Lung (tissue), 11 donors: ENCODE measurements at regions not wholly inside any gene's neighbourhood (a gene's known extent, or its start where the extent isn't known, plus 50 kb on each side); places are given as distances from the start of the nearest gene placed in this dataset.
A peak's percentile ranks its signal among the peaks of the same experiment; 100 is the strongest.
"Not testable (repeated sequence)": the region's sequence is repeated elsewhere in the genome, so short reads cannot be mapped to it uniquely, and the experiment has no call there.

Source experiments
- ATAC-seq: fragments of 200-7000 bp; cut with Tn5 transposase; one replicate; pipeline ENCODE4 v1.9.1; 2020; ENCODE audit warnings: moderate number of reproducible peaks; ENCODE audit not compliant: insufficient read depth, low FRiP score
- DNase-seq, 3 donors: peaks; one replicate each; pipeline ENCODE4 v3.0.0-alpha.2; 2013 to 2017
- H3K27ac ChIP-seq, 2 donors: one replicate each; pipeline ENCODE4 v1.5.1; 2013; ENCODE audit warnings: mild to moderate bottlenecking in 2 of 2, moderate library complexity in 2 of 2, control low read depth in 1 of 2, inconsistent platforms in 1 of 2, low read depth in 1 of 2, low read length in 1 of 2
- H3K27me3 ChIP-seq, 3 donors: one replicate each; pipeline ENCODE4 v1.5.1; 2013; ENCODE audit warnings: low read length in 2 of 3; ENCODE audit not compliant: control insufficient read depth in 3 of 3, insufficient read depth in 3 of 3
- H3K36me3 ChIP-seq, 4 donors: one replicate each; pipeline ENCODE4 v1.5.1; 2013; ENCODE audit warnings: low read length in 4 of 4, mild to moderate bottlenecking in 1 of 4, moderate library complexity in 1 of 4; ENCODE audit not compliant: control insufficient read depth in 4 of 4, insufficient read depth in 4 of 4
- H3K4me1 ChIP-seq, 5 donors: one replicate each; pipeline ENCODE4 v1.5.1; 2013; ENCODE audit warnings: low read length in 5 of 5, mild to moderate bottlenecking in 2 of 5, moderate library complexity in 1 of 5; ENCODE audit not compliant: control insufficient read depth in 5 of 5, insufficient read depth in 5 of 5
- H3K4me3 ChIP-seq: one replicate; pipeline ENCODE4 v1.5.1; 2013; ENCODE audit warnings: mild to moderate bottlenecking, control low read depth, moderate library complexity
- H3K9ac ChIP-seq, 2 donors: one replicate each; pipeline ENCODE4 v1.5.1; 2013; ENCODE audit warnings: low read length in 2 of 2, control low read depth in 1 of 2; ENCODE audit not compliant: insufficient read depth in 1 of 2
- H3K9me3 ChIP-seq, 4 donors: one replicate each; pipeline ENCODE4 v1.5.1; 2013; ENCODE audit warnings: low read length in 3 of 4, mild to moderate bottlenecking in 1 of 4, moderate library complexity in 1 of 4; ENCODE audit not compliant: control insufficient read depth in 4 of 4, insufficient read depth in 3 of 4
- CTCF ChIP-seq: IDR thresholded peaks from 2 replicates; pipeline ENCODE4 v1.5.1; 2012; ENCODE audit warnings: mild to moderate bottlenecking; ENCODE audit errors: control extremely low read depth, extremely low read depth
- WGBS, 2 donors: extraction: QIAGEN DNeasy Blood & Tissue Kit; methylation state at CpG; one replicate each; pipeline ENCODE4 v1.1.7; 2013; 5-methylcytosine and 5-hydroxymethylcytosine counted together
- donor health status: control.
- donor health status: control.
- donor health status: Bipolar disorder and iron deficiency.
- donor health status: healthy.
- donor health status: DM: yes; HTN: yes; CAD: no.

- H3K27ac ChIP-seq = no peak overlapping the region
- H3K4me1 ChIP-seq = no peaks in the 10 kb centered on the region
- 72 to 80% methylated on average over 8 of the region's 8 CpGs for WGBS, 2 donors
- DNase-seq (no peak), ATAC-seq (peak; percentile 48)
- peaks cover 0 to 2% (median 0%) of the 10 kb centered on the region in 3 donors for H3K27me3 ChIP-seq
- H3K9ac ChIP-seq = no peak overlapping the region
- TF ChIP-seq CTCF = no peak
- H3K4me3 ChIP-seq = no peak overlapping the region
- H3K9me3 ChIP-seq = no peaks in the 10 kb centered on the region
- H3K36me3 ChIP-seq = no peaks in the 10 kb centered on the region
Observed at GRCh38 chr11:13216019-13216710, 61.4 kb upstream of the BMAL1 start.

- no peak for TF ChIP-seq CTCF
- ATAC-seq (no peak), DNase-seq (no peak)
- H3K4me3 ChIP-seq = no peak overlapping the region
- 77 to 90% methylated on average over 3 of the region's 3 CpGs for WGBS, 2 donors
- peaks cover 0 to 2% (median 0%) of the 10 kb centered on the region in 3 donors for H3K27me3 ChIP-seq
- no peak overlapping the region for H3K27ac ChIP-seq
- no peaks in the 10 kb centered on the region for H3K9me3 ChIP-seq
- no peaks in the 10 kb centered on the region for H3K36me3 ChIP-seq
- H3K4me1 ChIP-seq = peaks cover 0 to 5% (median 0%) of the 10 kb centered on the region in 5 donors
- H3K9ac ChIP-seq = no peak overlapping the region
Observed at GRCh38 chr11:13216711-13217075, 60.9 kb upstream of the BMAL1 start.

- not testable (repeated sequence) for H3K4me3 ChIP-seq, H3K4me1 ChIP-seq, H3K36me3 ChIP-seq, H3K27me3 ChIP-seq, H3K9me3 ChIP-seq, H3K27ac ChIP-seq, H3K9ac ChIP-seq, DNase-seq, ATAC-seq
- WGBS, 2 donors = 92 to 97% methylated on average over 1 of the region's 1 CpG
Observed at GRCh38 chr11:13218685-13219084, 58.9 kb upstream of the BMAL1 start.

GRCh38 chr11:13220148-13220547 is 57.4 kb upstream of the BMAL1 start:
- Histone ChIP-seq H3K27me3 (no peaks in the 10 kb centered on the region), H3K4me3 (no peak overlapping the region)
- 61 to 93% methylated on average over 3 of the region's 3 CpGs for WGBS, 2 donors

More at GRCh38 chr11:13220148-13220547, 57.4 kb upstream of the BMAL1 start:
- DNase-seq (no peak), ATAC-seq (no peak)
- Histone ChIP-seq H3K9me3 (peaks cover 0 to 1% (median 0%) of the 10 kb centered on the region in 4 donors), H3K27ac (no peak overlapping the region), H3K9ac (no peak overlapping the region), H3K4me1 (peaks cover 0 to 5% (median 0%) of the 10 kb centered on the region in 5 donors), H3K36me3 (no peaks in the 10 kb centered on the region)
- TF ChIP-seq CTCF = no peak
